Natural killer cell (primary cell): ENCODE measurements at regions not wholly inside any gene's neighbourhood (a gene's known extent, or its start where the extent isn't known, plus 50 kb on each side); places are given as distances from the start of the nearest gene placed in this dataset.

Experiments
- ATAC-seq, 3 donors: fragments of 150-1000 bp in 2 of 3; fragments of 200-7000 bp in 1 of 3; cut with Tn5 transposase; 1 replicate in 1 of 3; 2 replicates in 2 of 3; pipeline ENCODE4 v1.10.0; 2021; ENCODE audit warnings: mild to moderate bottlenecking in 2 of 3, moderate library complexity in 2 of 3
- DNase-seq, 2 donors: peaks; one replicate each; pipeline versions ENCODE4 v3.0.0 to v3.0.0-alpha.2; 2013 to 2021; ENCODE audit warnings: mixed read lengths in 1 of 2
- H3K27ac ChIP-seq: one replicate; pipeline ENCODE4 v1.5.1; 2013; ENCODE audit warnings: mild to moderate bottlenecking, low read length
- H3K27me3 ChIP-seq: one replicate; pipeline ENCODE4 v1.6.1; 2013; ENCODE audit warnings: low read length; ENCODE audit not compliant: control insufficient read depth, insufficient read depth
- H3K36me3 ChIP-seq: one replicate; pipeline ENCODE4 v1.6.1; 2013; ENCODE audit warnings: low read length; ENCODE audit not compliant: control insufficient read depth, insufficient read depth
- H3K4me1 ChIP-seq: one replicate; pipeline ENCODE4 v1.6.1; 2013; ENCODE audit warnings: low read length; ENCODE audit not compliant: control insufficient read depth, insufficient read depth
- H3K4me3 ChIP-seq: one replicate; pipeline ENCODE4 v1.5.1; 2013; ENCODE audit warnings: low read length
- H3K9me3 ChIP-seq: one replicate; pipeline ENCODE4 v1.6.1; 2013; ENCODE audit warnings: low read length; ENCODE audit not compliant: control insufficient read depth, insufficient read depth
- H3K27ac Mint-ChIP-seq, 2 donors: one replicate each; pipeline ENCODE4 v1.8.0; 2022; ENCODE audit warnings: mild to moderate bottlenecking in 2 of 2, mixed read lengths in 2 of 2, moderate library complexity in 1 of 2
- H3K27me3 Mint-ChIP-seq, 2 donors: one replicate each; pipeline ENCODE4 v1.8.0; 2022; ENCODE audit warnings: low read depth in 2 of 2, mixed read lengths in 2 of 2
- H3K36me3 Mint-ChIP-seq: one replicate; pipeline ENCODE4 v1.8.0; 2022; ENCODE audit warnings: mixed read lengths
- H3K4me1 Mint-ChIP-seq, 2 donors: one replicate each; pipeline ENCODE4 v1.8.0; 2022; ENCODE audit warnings: mixed read lengths in 2 of 2
- H3K4me3 Mint-ChIP-seq: one replicate; pipeline ENCODE4 v1.8.0; 2022; ENCODE audit warnings: mild to moderate bottlenecking, moderate library complexity, mixed read lengths
- H3K9me3 Mint-ChIP-seq, 2 donors: one replicate each; pipeline ENCODE4 v1.8.0; 2022; ENCODE audit warnings: mixed read lengths in 2 of 2
- WGBS: methylation state at CpG from one replicate; pipeline ENCODE4 v1.1.7; 2013; ENCODE audit warnings: missing lambda C conversion rate; ENCODE audit not compliant: insufficient coverage; 5-methylcytosine and 5-hydroxymethylcytosine counted together
- intact Hi-C: fragments of 100-400 bp; cut with micrococcal nuclease; formaldehyde crosslinking; loops from one replicate; pipeline ENCODE4 v1.14.2; 2022
- TF ChIP-seq, protein P1 (sequence below): fragments of 200-600 bp; IDR thresholded peaks from one replicate; pipeline ENCODE4 v1.8.0; 2022; ENCODE audit warnings: antibody characterized with exemption

DNA sequence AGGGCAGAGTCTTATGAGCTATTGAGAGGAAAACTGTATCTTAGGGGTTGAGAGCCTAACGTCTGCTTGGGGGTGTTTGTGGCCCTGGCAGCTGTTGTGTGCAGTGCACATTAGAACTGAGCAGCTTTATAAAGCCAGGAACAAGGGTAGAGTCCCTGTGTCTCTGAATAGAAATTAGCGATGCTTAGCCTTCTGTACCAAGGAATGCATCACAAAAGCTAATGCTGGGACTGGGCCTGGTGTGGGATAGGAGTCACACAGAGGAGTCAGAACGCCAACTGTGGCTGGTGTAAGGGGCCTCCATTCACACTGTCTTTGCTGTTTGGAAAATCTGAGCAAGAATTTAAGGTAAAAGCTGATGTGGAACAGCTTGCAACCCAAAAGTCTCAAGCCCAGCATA lies 283.2 kb downstream of the SOX11 start:
- peaks cover 0 to 4% of the 10 kb centered on the region in 2 donors for H3K9me3 Mint-ChIP-seq
- Histone ChIP-seq H3K9me3 (peaks cover 2% of the 10 kb centered on the region), H3K36me3 (no peaks in the 10 kb centered on the region), H3K27me3 (no peaks in the 10 kb centered on the region), H3K4me1 (no peaks in the 10 kb centered on the region), H3K27ac (no peak overlapping the region), H3K4me3 (no peak overlapping the region)
- no peaks in the 10 kb centered on the region for H3K36me3 Mint-ChIP-seq
- TF ChIP-seq, protein P1, sequence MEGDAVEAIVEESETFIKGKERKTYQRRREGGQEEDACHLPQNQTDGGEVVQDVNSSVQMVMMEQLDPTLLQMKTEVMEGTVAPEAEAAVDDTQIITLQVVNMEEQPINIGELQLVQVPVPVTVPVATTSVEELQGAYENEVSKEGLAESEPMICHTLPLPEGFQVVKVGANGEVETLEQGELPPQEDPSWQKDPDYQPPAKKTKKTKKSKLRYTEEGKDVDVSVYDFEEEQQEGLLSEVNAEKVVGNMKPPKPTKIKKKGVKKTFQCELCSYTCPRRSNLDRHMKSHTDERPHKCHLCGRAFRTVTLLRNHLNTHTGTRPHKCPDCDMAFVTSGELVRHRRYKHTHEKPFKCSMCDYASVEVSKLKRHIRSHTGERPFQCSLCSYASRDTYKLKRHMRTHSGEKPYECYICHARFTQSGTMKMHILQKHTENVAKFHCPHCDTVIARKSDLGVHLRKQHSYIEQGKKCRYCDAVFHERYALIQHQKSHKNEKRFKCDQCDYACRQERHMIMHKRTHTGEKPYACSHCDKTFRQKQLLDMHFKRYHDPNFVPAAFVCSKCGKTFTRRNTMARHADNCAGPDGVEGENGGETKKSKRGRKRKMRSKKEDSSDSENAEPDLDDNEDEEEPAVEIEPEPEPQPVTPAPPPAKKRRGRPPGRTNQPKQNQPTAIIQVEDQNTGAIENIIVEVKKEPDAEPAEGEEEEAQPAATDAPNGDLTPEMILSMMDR, result no peak
- no peaks in the 10 kb centered on the region for H3K4me1 Mint-ChIP-seq
- H3K4me3 Mint-ChIP-seq, result no peak overlapping the region
- intact Hi-C loops, result no loop called here
- no peak for DNase-seq
- WGBS, result 72% methylated on average over 3 of the region's 3 CpGs
- ATAC-seq, result no peak
- H3K27me3 Mint-ChIP-seq, result no peaks in the 10 kb centered on the region
- H3K27ac Mint-ChIP-seq, result no peak overlapping the region

DNA sequence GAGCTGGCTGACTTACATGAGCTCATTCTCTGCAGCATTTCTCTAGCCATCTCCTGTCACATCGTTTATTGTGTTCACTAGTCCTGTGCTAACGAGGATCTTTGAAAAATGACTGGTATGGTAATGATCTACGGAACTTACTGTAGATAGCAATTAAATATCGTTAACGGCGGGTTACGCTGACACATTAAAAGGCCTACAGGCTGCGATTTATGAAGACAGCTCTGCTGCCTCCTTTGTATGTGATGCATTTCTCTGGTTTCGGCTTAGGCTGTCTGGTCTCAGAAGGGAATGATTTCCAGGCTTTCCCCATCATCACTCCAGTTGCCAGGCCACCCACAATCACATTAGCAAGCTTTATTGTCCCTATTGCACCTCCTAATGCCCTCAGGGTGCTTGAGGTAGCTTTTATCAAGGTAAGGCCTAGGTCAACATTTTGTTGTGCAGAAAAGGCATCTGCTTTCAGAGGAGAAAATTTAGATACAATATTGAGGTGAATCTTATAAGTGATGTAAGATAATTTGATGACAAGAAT lies 284.4 kb downstream of the SOX11 start:
- H3K27me3 Mint-ChIP-seq, result no peaks in the 10 kb centered on the region
- H3K36me3 Mint-ChIP-seq, result no peaks in the 10 kb centered on the region
- intact Hi-C loops, result no loop called here
- Histone ChIP-seq H3K4me1 (no peaks in the 10 kb centered on the region), H3K36me3 (no peaks in the 10 kb centered on the region), H3K9me3 (peaks cover 2% of the 10 kb centered on the region), H3K27me3 (no peaks in the 10 kb centered on the region), H3K4me3 (no peak overlapping the region), H3K27ac (no peak overlapping the region)
- H3K4me1 Mint-ChIP-seq, result no peaks in the 10 kb centered on the region
- TF ChIP-seq, protein P1, result no peak
- ATAC-seq (no peak), DNase-seq (no peak)
- WGBS, result 93% methylated on average over 9 of the region's 9 CpGs
- no peak overlapping the region for H3K4me3 Mint-ChIP-seq
- no peak overlapping the region for H3K27ac Mint-ChIP-seq
- H3K9me3 Mint-ChIP-seq, result no peaks in the 10 kb centered on the region

DNA sequence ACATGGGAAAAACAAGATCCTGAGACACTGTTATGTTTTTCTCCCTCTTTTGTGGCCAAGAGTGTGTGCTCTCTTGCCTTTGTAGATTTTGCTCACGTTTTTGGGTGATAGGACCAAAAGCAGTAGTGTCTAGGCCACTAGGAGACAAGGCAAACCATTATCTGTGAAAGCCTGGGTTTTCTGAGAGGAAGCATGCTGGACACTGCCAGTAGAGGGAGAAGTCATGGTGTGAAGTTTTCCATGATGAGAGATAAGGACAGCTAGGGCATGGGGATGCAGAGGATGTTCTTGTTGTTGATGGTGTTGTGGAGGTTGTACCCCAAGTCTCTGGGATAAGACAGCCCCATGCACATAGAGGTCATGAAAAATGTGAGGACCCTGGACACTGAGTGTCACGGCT lies 285.3 kb downstream of the SOX11 start:
- Mint-ChIP-seq H3K27ac (no peak overlapping the region), H3K4me3 (no peak overlapping the region), H3K36me3 (no peaks in the 10 kb centered on the region), H3K4me1 (no peaks in the 10 kb centered on the region), H3K9me3 (no peaks in the 10 kb centered on the region), H3K27me3 (no peaks in the 10 kb centered on the region)
- Histone ChIP-seq H3K4me1 (no peaks in the 10 kb centered on the region), H3K27ac (no peak overlapping the region), H3K4me3 (no peak overlapping the region), H3K27me3 (no peaks in the 10 kb centered on the region), H3K36me3 (no peaks in the 10 kb centered on the region), H3K9me3 (peaks cover 2% of the 10 kb centered on the region)
- WGBS, result 56% methylated on average over 2 of the region's 2 CpGs
- ATAC-seq (no peak), DNase-seq (no peak)
- TF ChIP-seq, protein P1, result no peak
- intact Hi-C loops, result no loop called here

DNA sequence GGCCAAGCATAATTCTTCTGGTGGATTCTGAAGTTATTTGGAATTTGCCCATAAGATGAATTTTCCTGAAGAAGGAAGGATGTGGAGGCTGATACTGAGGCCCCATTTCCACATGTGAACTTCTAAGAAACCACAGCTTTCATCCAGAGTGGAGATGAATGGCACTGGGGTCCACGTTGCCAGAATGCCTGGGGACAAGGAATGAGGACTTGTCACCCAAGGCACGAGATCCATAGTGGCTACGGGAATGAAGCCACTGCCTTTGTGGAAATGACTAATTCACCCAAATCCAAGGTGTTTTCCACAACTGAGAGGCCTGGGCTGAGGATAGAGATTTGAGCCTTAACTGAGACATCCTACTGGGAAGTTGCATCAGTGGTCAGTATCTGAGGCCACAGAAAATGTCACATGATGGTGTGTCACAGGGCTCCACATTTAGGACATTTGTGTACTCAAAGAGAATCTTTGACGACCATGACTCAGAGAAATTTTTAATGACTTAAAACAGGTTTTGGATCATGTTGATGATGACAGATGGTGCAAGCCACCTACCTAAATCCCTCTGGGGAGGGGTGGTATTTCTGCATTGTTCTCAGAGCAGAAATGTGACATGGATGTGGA lies 286.1 kb downstream of the SOX11 start:
- 69% methylated on average over 4 of the region's 4 CpGs for WGBS
- no peak for DNase-seq
- Histone ChIP-seq H3K27ac (no peak overlapping the region), H3K4me1 (no peaks in the 10 kb centered on the region), H3K9me3 (peaks cover 2% of the 10 kb centered on the region), H3K4me3 (no peak overlapping the region), H3K36me3 (no peaks in the 10 kb centered on the region), H3K27me3 (no peaks in the 10 kb centered on the region)
- intact Hi-C loops, result no loop called here
- no peaks in the 10 kb centered on the region for H3K9me3 Mint-ChIP-seq
- no peak overlapping the region for H3K27ac Mint-ChIP-seq
- TF ChIP-seq, protein P1, result no peak
- no peaks in the 10 kb centered on the region for H3K4me1 Mint-ChIP-seq
- no peak for ATAC-seq
- H3K27me3 Mint-ChIP-seq, result no peaks in the 10 kb centered on the region
- no peak overlapping the region for H3K4me3 Mint-ChIP-seq
- no peaks in the 10 kb centered on the region for H3K36me3 Mint-ChIP-seq
